GM18868 (cell line): ENCODE measurements at regions not wholly inside any gene's neighbourhood (a gene's known extent, or its start where the extent isn't known, plus 50 kb on each side); places are given as distances from the start of the nearest gene placed in this dataset.

Experiments used
- ATAC-seq: cut with Tn5 transposase; IDR thresholded peaks from one replicate; pipeline ENCODE4 v1.9.1; 2021; ENCODE audit warnings: mild to moderate bottlenecking, moderate library complexity; ENCODE audit not compliant: unreplicated experiment

DNA sequence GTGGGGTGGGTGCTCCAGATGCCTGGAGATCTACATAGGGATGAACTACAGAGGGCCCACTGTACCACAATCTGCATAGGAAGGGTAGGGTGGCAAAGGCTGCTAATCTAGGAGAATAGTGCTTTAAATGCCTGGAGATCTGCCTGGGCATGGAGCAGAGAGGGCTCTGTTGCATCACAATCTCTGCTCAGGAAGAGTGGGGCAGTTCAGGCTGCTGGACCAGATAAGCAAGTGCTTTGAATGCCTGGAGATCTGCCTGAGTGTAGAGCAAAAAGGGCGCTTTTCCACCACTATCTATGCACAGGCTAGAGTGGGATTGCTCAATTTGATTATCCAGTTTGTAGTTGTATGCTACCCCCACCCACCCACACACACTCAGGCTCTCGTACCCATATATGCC, 886.3 kb upstream of the SEL1L start:
- no peak for ATAC-seq

- ATAC-seq = no peak
Observed at GRCh38 chr14:82420871-82421270, 887.2 kb upstream of the SEL1L start.

DNA sequence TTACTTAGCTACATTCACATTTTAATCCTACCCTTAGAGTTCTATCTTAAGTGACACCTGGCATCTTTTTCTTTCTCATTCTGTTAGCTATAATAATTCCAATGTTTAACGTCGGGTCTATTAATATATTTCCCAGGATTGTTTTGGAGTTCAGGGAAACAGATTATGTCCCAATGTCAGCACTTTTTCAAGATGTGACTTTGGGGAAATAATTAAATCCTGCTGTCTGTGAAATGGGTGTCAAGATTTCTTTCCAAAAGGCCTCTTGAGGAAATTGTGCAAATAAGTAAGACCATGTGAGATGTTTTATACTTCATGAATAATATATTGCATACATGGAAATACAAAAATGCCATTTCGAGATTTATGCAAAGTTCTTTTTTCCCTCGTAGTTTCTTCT, 887.6 kb upstream of the SEL1L start:
- ATAC-seq = no peak

- no peak for ATAC-seq
Observed at GRCh38 chr14:82422230-82422629, 888.6 kb upstream of the SEL1L start.

- ATAC-seq = no peak
Observed at GRCh38 chr14:82425261-82425660, 891.6 kb upstream of the SEL1L start.

DNA sequence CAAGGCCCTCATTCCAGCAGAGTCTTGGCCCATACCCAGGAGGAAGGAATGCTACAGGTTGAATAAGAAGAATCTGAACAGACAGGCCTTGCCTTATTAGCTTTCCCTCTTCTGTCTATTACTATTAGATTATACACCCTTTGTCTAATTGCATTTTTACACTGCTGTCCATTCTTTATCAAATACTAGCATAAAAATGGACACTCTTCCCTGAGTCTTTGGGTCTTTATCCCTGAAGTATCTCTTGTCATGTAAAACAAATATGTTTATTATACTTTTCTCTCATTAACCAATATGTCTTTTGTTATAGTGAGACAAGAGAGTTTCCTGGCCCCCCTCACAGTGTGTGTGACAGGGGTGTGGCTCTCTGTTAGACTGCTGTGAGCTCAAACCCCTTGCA, 897.4 kb upstream of the SEL1L start:
- ATAC-seq = no peak

DNA sequence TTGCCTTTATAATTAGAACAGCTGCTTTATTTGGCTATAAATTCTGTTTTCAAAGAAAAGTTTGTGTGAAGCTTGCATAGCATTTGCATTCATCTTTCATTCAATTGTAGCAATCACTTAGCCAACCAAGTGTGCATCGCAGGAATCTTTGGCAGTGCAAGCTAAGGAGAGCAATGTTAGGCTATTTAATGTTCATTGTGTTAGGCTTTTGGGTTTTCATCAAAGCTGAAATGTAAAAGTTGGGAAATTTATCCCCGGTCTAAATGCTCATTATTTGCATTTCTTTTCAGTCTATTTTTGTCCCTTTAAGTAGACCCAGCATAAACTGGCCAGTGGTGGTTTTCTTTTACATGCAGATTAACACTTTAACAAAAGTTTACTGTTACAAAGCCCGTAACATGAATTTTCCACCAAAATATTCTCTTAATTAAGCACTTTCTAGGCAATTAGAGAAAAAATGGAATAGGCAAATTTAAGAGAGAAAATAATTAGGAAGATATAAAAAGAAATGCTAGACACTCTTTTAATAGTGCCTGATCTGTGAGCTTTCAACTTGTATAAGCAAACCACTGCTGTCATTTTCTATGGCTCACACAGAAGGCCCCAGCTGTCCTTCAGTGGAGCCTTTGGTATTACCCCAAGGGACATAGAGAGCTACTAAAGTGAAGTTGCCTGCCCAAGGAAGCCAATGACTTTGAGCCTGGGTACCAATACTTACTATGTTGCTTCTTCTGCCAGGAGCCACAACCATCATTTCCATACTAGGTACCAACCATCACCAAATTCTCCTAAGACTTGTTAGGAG, 898.9 kb upstream of the SEL1L start:
- no peak for ATAC-seq

GRCh38 chr14:82438436-82438835, 904.8 kb upstream of the SEL1L start:
- ATAC-seq = no peak

- no peak for ATAC-seq
Observed at GRCh38 chr14:82441270-82441669, 907.6 kb upstream of the SEL1L start.

GRCh38 chr14:82445810-82446570, 912.3 kb upstream of the SEL1L start:
- no peak for ATAC-seq

- ATAC-seq = no peak
Observed at GRCh38 chr14:82447586-82447985, 913.9 kb upstream of the SEL1L start.

- no peak for ATAC-seq
Observed at GRCh38 chr14:82449926-82450468, 916.3 kb upstream of the SEL1L start.

- ATAC-seq = no peak
Observed at GRCh38 chr14:82451675-82452074, 918.0 kb upstream of the SEL1L start.

GRCh38 chr14:82482345-82482744, 948.7 kb upstream of the SEL1L start:
- ATAC-seq = no peak

DNA sequence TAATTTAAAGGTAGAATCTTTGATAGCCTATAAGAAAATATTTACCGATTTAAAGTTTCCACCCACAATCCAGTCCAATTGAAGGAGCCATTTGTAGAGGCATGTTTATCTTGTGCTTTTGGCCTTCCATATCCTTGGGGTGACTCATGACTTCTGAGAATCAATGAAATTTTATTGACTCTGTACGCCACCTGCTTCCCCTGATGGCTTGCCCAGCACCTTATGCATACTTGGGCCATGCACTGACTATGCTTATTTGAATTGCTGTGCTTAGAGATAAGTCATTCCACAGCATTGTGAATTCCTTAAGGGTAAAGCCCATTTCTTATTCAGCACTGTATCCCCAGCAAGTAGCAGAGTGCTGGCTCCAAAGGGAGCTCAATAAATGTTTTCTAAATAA, 954.8 kb upstream of the SEL1L start:
- no peak for ATAC-seq

- no peak for ATAC-seq
Observed at GRCh38 chr14:82490397-82490796, 956.7 kb upstream of the SEL1L start.

- no peak for ATAC-seq
Observed at GRCh38 chr14:82492157-82492556, 958.5 kb upstream of the SEL1L start.

- ATAC-seq = no peak
Observed at GRCh38 chr14:82500222-82500621, 966.6 kb upstream of the SEL1L start.

DNA sequence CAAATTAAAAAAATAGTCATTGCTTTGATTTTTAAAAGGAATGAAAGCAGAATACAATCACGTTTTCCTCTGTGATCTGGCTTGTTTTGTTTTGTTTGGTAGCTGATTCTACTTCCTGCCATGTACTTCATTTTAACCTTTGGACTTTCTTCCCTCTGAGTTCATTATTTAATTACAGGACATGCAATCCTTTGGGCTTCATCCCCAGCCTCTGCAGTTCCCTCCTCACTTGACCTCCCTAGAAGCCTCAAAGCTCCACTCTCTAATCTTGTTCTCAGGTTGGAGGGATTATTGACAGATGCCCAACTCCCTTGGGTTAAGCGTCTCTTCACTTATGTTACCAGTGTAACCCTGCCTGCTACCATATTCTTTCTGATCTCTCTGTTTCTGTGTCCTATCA, 967.9 kb upstream of the SEL1L start:
- no peak for ATAC-seq

DNA sequence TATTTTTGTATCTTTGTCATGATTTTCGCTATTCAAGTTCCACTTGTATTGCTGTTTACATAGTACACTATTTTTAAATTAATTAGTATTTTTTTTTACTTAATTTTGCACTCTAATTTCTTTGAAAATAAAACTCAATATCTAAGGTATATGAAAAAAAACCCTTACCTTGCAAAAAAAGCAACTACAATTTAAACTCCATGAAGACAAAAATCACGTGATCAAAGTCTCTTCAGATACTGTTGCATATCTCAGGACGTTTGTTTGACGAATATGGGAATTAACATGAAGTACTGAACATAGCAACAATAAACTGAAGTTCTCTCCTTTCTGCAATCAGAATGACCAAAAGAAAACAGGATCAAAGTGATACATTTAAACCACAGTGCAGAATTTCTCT, 968.4 kb upstream of the SEL1L start:
- ATAC-seq = no peak

DNA sequence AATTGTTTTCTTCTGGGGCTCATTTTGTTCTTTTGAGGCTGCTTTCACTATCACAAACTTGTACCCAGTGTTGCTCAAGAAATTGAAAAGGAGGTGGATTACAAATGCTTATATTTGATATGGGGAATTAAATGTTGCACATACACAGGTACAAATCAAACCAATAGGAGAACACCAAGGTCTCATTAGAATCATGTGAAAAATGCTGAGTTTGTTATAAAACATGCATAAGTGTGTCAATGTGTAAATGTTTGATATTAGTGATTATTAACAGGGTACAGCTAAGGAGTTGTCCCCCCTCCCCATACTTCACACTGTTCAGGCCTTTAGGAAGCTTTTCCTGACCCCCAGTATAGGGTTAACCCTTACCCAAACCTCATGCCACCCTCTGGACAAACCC, 971.2 kb upstream of the SEL1L start:
- ATAC-seq = no peak

- ATAC-seq = no peak
Observed at GRCh38 chr14:82510007-82510406, 976.4 kb upstream of the SEL1L start.
